K562 (cell line): ENCODE measurements at regions not wholly inside any gene's neighbourhood (a gene's known extent, or its start where the extent isn't known, plus 50 kb on each side); places are given as distances from the start of the nearest gene placed in this dataset.

Experiments used
- ATAC-seq: fragments of 200-7000 bp; cut with Tn5 transposase; 3 replicates; pipeline ENCODE4 v1.9.1; 2020; ENCODE audit warnings: moderate library complexity
- BruUV-seq: library from RNA; stranded (reverse); fragments of 400-500 nt; replicated peaks from 2 replicates; lab custom pipeline; 2021; lab: Mats Ljungman, UMichigan
- CTCF ChIA-PET: fragments of 300-600 bp; formaldehyde crosslinking; extraction: SDS; loops from one replicate; lab custom pipeline; 2021; ENCODE audit warnings: low intra/inter-chr PET ratio; lab: Yijun Ruan, JAX
- POLR2A ChIA-PET: fragments of 300-600, 350-650 bp; sonication (Branson Sonifier 250); formaldehyde crosslinking; extraction: SDS; loops from one replicate; lab custom pipeline; 2021; ENCODE audit warnings: antibody characterized with exemption, inconsistent platforms; lab: Yijun Ruan, JAX
- DNase-seq, 4 experiments: peaks; one replicate each; pipeline versions ENCODE4 v3.0.0 to v3.0.0-alpha.2; 2011 to 2018; ENCODE audit warnings: low spot score in 3 of 4, mixed read lengths in 3 of 4; ENCODE audit errors: extremely low read depth in 1 of 4
- FAIRE-seq: peaks from 2 replicates; lab custom pipeline; 2011; peaks lifted over from hg19 to GRCh38; lab: Jason Lieb, UNC
- H2AFZ ChIP-seq: 2 replicates; pipeline ENCODE4 v1.6.0; 2011; ENCODE audit warnings: low read depth, low read length, control low read depth, inconsistent platforms
- H3K27ac ChIP-seq: fragments of 200-600 bp; 3 replicates; pipeline ENCODE4 v1.8.0; 2011; ENCODE audit warnings: low read depth, mild to moderate bottlenecking, control low read depth, inconsistent platforms, low read length, moderate library complexity, mixed read lengths; ENCODE audit errors: extremely low read depth
- H3K27me3 ChIP-seq, 2 experiments: fragments of 300-600 bp in 1 of 2; 2 replicates in 1 of 2; 3 replicates in 1 of 2; pipeline versions ENCODE4 v1.6.0 to v1.8.0; 2011; ENCODE audit warnings: inconsistent platforms in 2 of 2, low read length in 2 of 2, mild to moderate bottlenecking in 1 of 2, mixed read lengths in 1 of 2, moderate library complexity in 1 of 2; ENCODE audit not compliant: control insufficient read depth in 2 of 2, insufficient read depth in 2 of 2
- H3K36me3 ChIP-seq: fragments of 300-600 bp; 3 replicates; pipeline ENCODE4 v1.8.0; 2011; ENCODE audit warnings: mild to moderate bottlenecking, low read length, inconsistent platforms; ENCODE audit not compliant: control insufficient read depth, insufficient read depth
- H3K4me1 ChIP-seq, 2 experiments: fragments of 200-600 bp in 1 of 2; replicated peaks in 1 of 2; 2 replicates in 1 of 2; 3 replicates in 1 of 2; pipeline versions ENCODE4 v1.5.1 to v1.8.0; 2011; ENCODE audit warnings: inconsistent platforms in 2 of 2, low read length in 2 of 2, mild to moderate bottlenecking in 1 of 2, mixed read lengths in 1 of 2, moderate library complexity in 1 of 2; ENCODE audit not compliant: control insufficient read depth in 2 of 2, insufficient read depth in 2 of 2
- H3K4me2 ChIP-seq: 2 replicates; pipeline ENCODE4 v1.6.1; 2011; ENCODE audit warnings: low read length, control low read depth, inconsistent platforms, mixed read lengths; ENCODE audit not compliant: insufficient read depth
- H3K4me3 ChIP-seq: fragments of 200-600 bp; sonication (generic), shearing (Covaris generic); 2 replicates; pipeline ENCODE4 v1.5.1; 2016; ENCODE audit warnings: control low read depth, inconsistent platforms
- H3K79me2 ChIP-seq: fragments of 200-600 bp; 3 replicates; pipeline ENCODE4 v1.8.0; 2011; ENCODE audit warnings: low read length, inconsistent platforms; ENCODE audit not compliant: control insufficient read depth, insufficient read depth
- H3K9ac ChIP-seq, 2 experiments: 2 replicates each; pipeline versions ENCODE4 v1.6.0 to v1.6.1; 2011; ENCODE audit warnings: low read depth in 2 of 2, low read length in 2 of 2, control low read depth in 1 of 2, inconsistent platforms in 1 of 2, mild to moderate bottlenecking in 1 of 2, mixed read lengths in 1 of 2; ENCODE audit not compliant: insufficient read depth in 1 of 2
- H3K9me1 ChIP-seq: one replicate; pipeline ENCODE4 v1.6.0; 2011; ENCODE audit warnings: inconsistent platforms, mild to moderate bottlenecking, low read length, moderate library complexity; ENCODE audit not compliant: control insufficient read depth, insufficient read depth
- H3K9me3 ChIP-seq: replicated peaks from 2 replicates; pipeline ENCODE4 v1.5.1; 2011; ENCODE audit warnings: low read depth, low read length, inconsistent platforms; ENCODE audit not compliant: control insufficient read depth, insufficient read depth
- H4K20me1 ChIP-seq: replicated peaks from 2 replicates; pipeline ENCODE4 v1.6.1; 2011; ENCODE audit warnings: low read length, inconsistent platforms, mixed read lengths; ENCODE audit not compliant: control insufficient read depth, insufficient read depth
- BCOR ChIP-seq: fragments of 450-650 bp; IDR thresholded peaks from 2 replicates; pipeline ENCODE4 v1.6.1; 2016
- BHLHE40 ChIP-seq: IDR thresholded peaks from 2 replicates; pipeline ENCODE4 v1.6.1; 2011; ENCODE audit warnings: low read length, improper control_type of control experiment
- DACH1 ChIP-seq: fragments of 450-650 bp; IDR thresholded peaks from 2 replicates; pipeline ENCODE4 v1.6.1; 2018; ENCODE audit not compliant: partially characterized antibody
- EGR1 ChIP-seq: fragments of 450-650 bp; conservative IDR thresholded peaks from 2 replicates; pipeline ENCODE4 v1.6.1; 2017; ENCODE audit warnings: mild to moderate bottlenecking
- ELF1 ChIP-seq: fragments of 200-800 bp; sonication (Bioruptor generic); IDR thresholded peaks from 2 replicates; pipeline ENCODE4 v1.6.1; 2016; ENCODE audit warnings: missing genetic modification characterization, missing compliant biosample characterization
- EP300 ChIP-seq: IDR thresholded peaks from 2 replicates; pipeline ENCODE4 v1.6.1; 2012; ENCODE audit warnings: low read length, improper control_type of control experiment
- FOXA1 ChIP-seq: fragments of 450-650 bp; IDR thresholded peaks from 2 replicates; pipeline ENCODE4 v1.6.1; 2016; ENCODE audit warnings: mild to moderate bottlenecking, borderline replicate concordance
- KAT2B ChIP-seq: IDR thresholded peaks from one replicate; pipeline ENCODE4 v1.6.1; 2012; ENCODE audit warnings: low read depth, mild to moderate bottlenecking, control low read depth, inconsistent platforms, low read length, moderate library complexity
- MTF1 ChIP-seq: fragments of 250-450 bp; sonication (Bioruptor Pico); IDR thresholded peaks from 2 replicates; pipeline ENCODE4 v1.9.0; 2021; ENCODE audit warnings: moderate library complexity, mild to moderate bottlenecking, inconsistent platforms, borderline replicate concordance
- RHOXF2B ChIP-seq: fragments of 250-450 bp; sonication (Bioruptor Pico); conservative IDR thresholded peaks from 2 replicates; pipeline ENCODE4 v1.5.1; 2021
- SMAD4 ChIP-seq: fragments of 250-450 bp; sonication (Bioruptor Pico); conservative IDR thresholded peaks from 2 replicates; pipeline ENCODE4 v1.8.0; 2021; ENCODE audit warnings: inconsistent platforms, mild to moderate bottlenecking, moderate library complexity
- SMARCA5 ChIP-seq: fragments of 450-650 bp; IDR thresholded peaks from 2 replicates; pipeline ENCODE4 v1.6.1; 2016
- SP2 ChIP-seq: IDR thresholded peaks from 2 replicates; pipeline ENCODE4 v1.6.1; 2011; ENCODE audit warnings: mild to moderate bottlenecking, low read depth, low read length, moderate library complexity; ENCODE audit not compliant: poor library complexity, severe bottlenecking; ENCODE audit errors: extremely low read depth
- SPI1 ChIP-seq: IDR thresholded peaks from 2 replicates; pipeline ENCODE4 v1.6.1; 2011; ENCODE audit warnings: low read depth, low read length, control low read depth, borderline replicate concordance
- STAT5A ChIP-seq: IDR thresholded peaks from 2 replicates; pipeline ENCODE4 v1.6.1; 2012; ENCODE audit warnings: low read length, inconsistent platforms, borderline replicate concordance
- TCF15 ChIP-seq: fragments of 250-450 bp; sonication (Bioruptor Pico); IDR thresholded peaks from 2 replicates; pipeline ENCODE4 v1.8.0; 2022; ENCODE audit warnings: moderate library complexity, mild to moderate bottlenecking, inconsistent platforms
- ZNF311 ChIP-seq: fragments of 250-450 bp; sonication (Bioruptor Pico); IDR thresholded peaks from 2 replicates; pipeline ENCODE4 v1.4.0; 2020; ENCODE audit warnings: mild to moderate bottlenecking, moderate library complexity
- ZNF551 ChIP-seq: fragments of 250-450 bp; sonication (Bioruptor Pico); IDR thresholded peaks from 2 replicates; pipeline ENCODE4 v1.5.0; 2021; ENCODE audit warnings: mild to moderate bottlenecking, moderate library complexity
- WGBS: fragments of 100-300 bp; shearing (Covaris generic); methylation state at CpG from one replicate; pipeline ENCODE4 v1.1.6; 2016; ENCODE audit warnings: low coverage, mixed read lengths; ENCODE audit not compliant: insufficient coverage; ENCODE audit errors: missing lambda C conversion rate; 5-methylcytosine and 5-hydroxymethylcytosine counted together
- in situ Hi-C: fragments of 300-500 bp; cut with MboI; formaldehyde crosslinking; loops from 4 replicates; pipeline ENCODE4 v1.15.0; 2018; ENCODE audit warnings: inconsistent platforms, mixed read lengths
- intact Hi-C: fragments of 100-400 bp; cut with micrococcal nuclease; formaldehyde crosslinking; loops from 2 replicates; pipeline ENCODE4 v1.14.2; 2022
- TF ChIP-seq, protein P1 (sequence below): sonication (generic); IDR thresholded peaks from 2 replicates; pipeline ENCODE4 v1.6.1; 2016
- TF ChIP-seq, protein P2 (sequence below), 2 experiments: fragments of 250-450 bp in 1 of 2; fragments of 450-650 bp in 1 of 2; sonication (Bioruptor Pico) in 1 of 2; IDR thresholded peaks; 2 replicates each; pipeline versions ENCODE4 v1.6.1 to v1.8.0; 2016 to 2021; ENCODE audit warnings: mild to moderate bottlenecking in 2 of 2, moderate library complexity in 2 of 2, missing compliant biosample characterization in 1 of 2, missing genetic modification characterization in 1 of 2

GRCh38 chr14:44384093-44384492, 123.0 kb downstream of the FSCB start:
- H3K4me2 ChIP-seq: no peak overlapping the region
- FAIRE-seq (no peak), ATAC-seq (no peak), DNase-seq (no peak)
- no peak overlapping the region for H3K4me3 ChIP-seq
- ChIA-PET POLR2A (no interaction called here), CTCF (no interaction called here)
- H3K79me2 ChIP-seq: no peaks in the 10 kb centered on the region
- no peaks in the 10 kb centered on the region for H3K27me3 ChIP-seq
- no peaks in the 10 kb centered on the region for H3K4me1 ChIP-seq
- no peaks in the 10 kb centered on the region for H4K20me1 ChIP-seq
- H3K9ac ChIP-seq: no peak overlapping the region
- no TSS peak for BruUV-seq
- H2AFZ ChIP-seq: no peak overlapping the region
- in situ Hi-C loops: no loop called here
- H3K9me3 ChIP-seq: no peaks in the 10 kb centered on the region
- no peaks in the 10 kb centered on the region for H3K36me3 ChIP-seq
- 14% methylated on average over 1 of the region's 5 CpGs for WGBS
- intact Hi-C loops: no loop called here
- H3K27ac ChIP-seq: no peak overlapping the region
- no peaks in the 10 kb centered on the region for H3K9me1 ChIP-seq
- TF ChIP-seq RHOXF2B (CRISPR knock-in tag) (no peak), MTF1 (CRISPR knock-in tag) (no peak), ZNF311 (CRISPR knock-in tag) (no peak), EP300 (no peak), STAT5A (no peak), SP2 (no peak), ZNF551 (CRISPR knock-in tag) (no peak), SMAD4 (CRISPR knock-in tag) (no peak), DACH1 (no peak), BHLHE40 (no peak), EGR1 (no peak), SMARCA5 (no peak), FOXA1 (no peak), KAT2B (no peak), TCF15 (CRISPR knock-in tag) (no peak), BCOR (no peak), ELF1 (tag) (no peak), SPI1 (no peak)
- TF ChIP-seq, protein P1, sequence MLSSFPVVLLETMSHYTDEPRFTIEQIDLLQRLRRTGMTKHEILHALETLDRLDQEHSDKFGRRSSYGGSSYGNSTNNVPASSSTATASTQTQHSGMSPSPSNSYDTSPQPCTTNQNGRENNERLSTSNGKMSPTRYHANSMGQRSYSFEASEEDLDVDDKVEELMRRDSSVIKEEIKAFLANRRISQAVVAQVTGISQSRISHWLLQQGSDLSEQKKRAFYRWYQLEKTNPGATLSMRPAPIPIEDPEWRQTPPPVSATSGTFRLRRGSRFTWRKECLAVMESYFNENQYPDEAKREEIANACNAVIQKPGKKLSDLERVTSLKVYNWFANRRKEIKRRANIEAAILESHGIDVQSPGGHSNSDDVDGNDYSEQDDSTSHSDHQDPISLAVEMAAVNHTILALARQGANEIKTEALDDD: no peak
- TF ChIP-seq, protein P2, sequence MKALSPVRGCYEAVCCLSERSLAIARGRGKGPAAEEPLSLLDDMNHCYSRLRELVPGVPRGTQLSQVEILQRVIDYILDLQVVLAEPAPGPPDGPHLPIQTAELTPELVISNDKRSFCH (CRISPR knock-in tag; IDR thresholded peaks at IDR 0.05): no peak
- TF ChIP-seq, protein P2 (tag; IDR thresholded peaks at IDR 0.05): no peak
